COLO829 (cell line): ENCODE measurements at regions not wholly inside any gene's neighbourhood (a gene's known extent, or its start where the extent isn't known, plus 50 kb on each side); places are given as distances from the start of the nearest gene placed in this dataset.

Experiments
- DNase-seq: peaks from one replicate; pipeline ENCODE4 v3.0.0; 2012; ENCODE audit warnings: low spot score

DNA sequence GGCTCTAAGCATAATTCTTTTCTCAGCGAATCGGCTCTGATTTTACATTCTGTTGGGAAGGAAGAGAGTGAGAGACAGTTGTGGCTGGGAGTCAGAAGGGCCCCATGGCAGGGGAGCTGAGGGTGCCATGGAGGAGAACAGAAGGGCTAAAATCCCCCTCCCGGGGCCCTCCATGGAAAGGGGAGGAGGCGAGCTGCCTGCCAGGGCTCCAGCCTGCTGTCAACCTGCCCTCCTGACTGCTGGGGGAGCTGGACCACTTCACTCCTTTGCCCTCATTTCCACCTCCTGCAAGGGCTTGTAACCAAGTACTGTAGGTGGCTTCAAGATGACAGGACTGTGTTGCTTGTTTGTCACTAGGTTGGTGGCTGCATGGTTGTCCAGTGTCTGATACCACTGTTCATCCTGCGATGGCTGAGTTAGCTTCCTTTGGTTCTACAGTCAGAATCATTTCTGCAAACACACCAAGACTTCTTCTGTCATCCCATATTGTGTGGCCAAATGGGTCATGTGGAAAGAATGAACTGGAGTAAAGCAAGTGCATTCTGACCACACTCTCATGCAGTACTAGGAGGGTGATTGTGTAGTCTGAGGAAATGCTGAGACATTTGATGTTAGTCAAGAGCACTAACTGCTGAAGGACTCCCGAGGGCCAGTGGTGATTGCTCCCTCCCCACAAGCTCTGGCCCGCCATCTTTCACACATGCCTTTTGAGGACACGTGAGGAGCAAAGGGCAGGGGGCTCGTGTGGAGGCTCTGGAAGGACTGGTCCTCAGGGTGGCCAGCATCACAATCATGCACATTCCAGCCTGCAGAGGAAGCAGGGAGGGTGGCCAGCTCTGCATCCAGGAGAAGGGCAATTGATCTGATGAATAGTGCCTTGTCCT is 307.2 kb downstream of the GADD45G start:
- DNase-seq: no peak

DNA sequence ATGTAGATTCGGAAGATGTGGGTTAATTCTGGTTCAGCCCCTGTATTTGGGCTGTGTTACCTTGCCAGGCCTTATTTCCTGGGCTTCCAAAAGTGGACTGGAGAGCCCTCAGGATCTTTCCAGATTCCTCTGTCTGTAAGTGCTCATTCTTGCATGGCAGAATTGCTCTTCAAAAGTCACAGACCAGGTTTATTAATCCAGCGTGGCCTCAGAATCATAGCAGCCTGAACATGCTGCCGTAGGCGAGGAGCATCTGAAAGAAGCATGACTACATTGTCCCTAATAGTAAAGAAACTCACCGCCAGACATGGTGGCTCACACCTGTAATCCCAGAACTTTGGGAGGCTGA is 307.8 kb downstream of the GADD45G start:
- no peak for DNase-seq

DNA sequence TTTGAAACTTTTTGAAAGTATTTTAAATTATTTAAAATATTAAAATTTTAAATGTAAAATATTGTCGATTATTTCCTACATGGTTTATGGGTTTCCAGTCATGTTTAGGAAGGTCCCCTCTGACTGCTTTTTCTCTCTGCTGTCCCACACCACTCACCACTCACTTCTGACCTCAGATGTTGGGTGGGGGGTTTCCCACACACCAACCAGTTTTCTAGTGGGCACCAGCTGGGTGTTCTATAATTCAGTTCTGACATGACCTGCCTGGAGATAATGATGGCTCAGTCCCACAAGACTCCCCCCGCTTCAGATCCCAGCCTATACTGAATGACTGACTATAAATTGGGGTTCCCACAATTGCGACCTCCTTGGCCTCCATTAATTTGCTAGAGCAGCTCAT is 310.4 kb downstream of the GADD45G start:
- no peak for DNase-seq

DNA sequence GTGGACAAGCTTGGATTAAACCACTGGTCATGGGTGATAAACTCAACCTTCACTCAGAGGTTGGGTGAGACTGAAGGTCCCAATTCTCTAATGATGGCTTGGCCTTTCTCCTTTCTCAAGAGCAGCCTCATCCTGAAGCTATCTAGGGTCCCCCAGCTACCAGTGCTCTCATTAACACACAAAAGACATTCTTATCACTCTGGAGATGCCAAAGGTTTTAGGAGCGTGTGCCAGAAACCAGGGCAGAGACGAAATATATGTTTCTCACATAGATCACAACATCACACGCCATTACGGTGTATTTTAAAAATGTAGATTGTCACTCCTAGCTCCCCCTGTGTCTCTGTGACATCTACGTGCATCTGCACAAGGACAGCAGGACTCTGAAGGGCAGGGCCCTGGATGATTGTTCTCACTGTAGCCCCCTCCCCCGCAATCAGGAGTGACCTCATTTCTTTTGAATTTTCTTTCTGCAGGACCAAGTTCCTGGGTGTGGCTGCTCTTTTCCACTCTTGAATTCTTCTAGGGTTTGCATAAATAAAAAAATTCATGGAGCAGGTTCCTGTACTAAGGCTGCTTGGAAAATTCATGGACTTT is 311.3 kb downstream of the GADD45G start:
- DNase-seq: no peak

DNA sequence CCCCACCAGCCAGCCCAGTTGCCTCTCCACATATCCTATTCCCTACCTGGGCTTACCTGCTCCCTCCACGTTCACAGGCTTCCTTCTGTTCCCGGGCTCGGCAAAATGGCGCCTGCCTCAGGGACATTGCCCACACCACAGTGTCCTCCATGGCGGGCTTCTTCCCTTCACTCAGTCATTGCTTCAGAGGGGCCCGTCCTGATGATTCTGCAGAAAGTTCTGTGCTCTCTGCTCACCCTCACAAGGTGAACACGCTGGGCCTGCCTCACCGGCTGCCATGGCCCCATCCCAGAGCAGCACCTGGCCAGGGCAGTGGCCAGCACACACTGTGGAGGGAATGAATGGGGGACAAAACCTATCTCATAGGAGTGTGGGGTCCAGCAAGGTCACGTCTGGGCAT is 313.0 kb downstream of the GADD45G start:
- DNase-seq: no peak

DNA sequence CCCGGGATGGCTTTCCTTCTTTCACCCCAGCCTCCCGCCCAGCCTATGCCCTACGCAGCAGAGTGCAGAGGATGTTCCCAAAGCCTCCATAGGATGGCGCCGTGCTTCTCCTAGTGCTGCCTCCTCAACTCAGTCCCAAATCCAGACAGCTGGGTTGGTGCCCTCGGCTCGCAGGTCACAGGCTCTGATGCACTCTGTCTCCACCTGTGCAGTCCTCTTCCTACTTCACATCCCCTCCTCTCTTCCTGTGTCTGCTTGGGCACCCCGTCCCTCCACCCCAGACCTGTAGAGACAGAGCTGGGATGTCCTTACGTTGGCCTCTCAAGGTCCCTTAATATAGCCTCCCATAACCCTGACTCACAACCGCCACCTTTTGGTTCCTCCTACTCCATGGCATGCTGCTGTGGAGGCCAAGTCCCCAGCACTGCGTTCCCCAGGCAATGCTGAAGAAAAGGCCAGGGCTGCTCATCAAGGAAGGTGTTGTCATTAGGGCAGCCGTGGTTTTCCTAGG is 314.4 kb downstream of the GADD45G start:
- DNase-seq: no peak

DNA sequence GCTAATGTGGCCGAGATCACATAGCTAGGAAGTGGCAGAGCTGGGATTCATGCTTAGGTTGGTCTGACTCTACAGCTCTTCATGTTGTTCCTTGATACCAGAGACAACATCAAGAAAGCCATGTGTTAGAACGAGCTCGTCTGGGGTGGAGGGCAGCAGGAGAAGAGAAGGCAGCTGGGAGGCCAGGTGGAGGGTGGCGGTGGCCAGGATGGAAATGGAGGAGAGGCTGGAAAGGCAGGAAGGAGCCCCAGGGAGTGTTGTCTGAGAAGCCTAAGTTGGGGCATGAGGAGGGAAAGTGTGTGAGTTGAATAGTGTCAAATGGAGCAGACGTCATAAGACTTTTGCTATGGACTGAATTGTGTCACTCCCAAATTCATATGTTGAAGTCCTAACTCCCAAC is 315.3 kb downstream of the GADD45G start:
- no peak for DNase-seq

DNA sequence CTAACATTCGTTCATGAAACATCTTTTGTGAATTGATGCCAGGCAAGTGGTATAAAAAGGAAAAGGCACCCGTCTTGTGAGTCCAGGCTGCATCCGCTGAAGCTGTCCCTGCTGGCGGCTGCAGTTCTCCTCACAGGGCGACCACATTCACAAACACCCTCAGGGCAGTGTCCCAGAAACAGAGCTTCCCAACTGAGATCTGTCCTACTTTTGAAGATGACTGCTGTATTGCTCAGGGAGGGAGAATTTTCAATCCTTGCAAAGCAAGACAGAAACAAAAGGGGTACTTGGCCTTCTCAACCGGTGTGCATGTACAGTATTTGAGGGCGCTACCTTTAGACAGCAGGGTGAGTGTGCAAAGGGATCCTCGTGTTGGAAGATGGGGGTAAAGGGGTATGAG is 316.1 kb downstream of the GADD45G start:
- no peak for DNase-seq

DNA sequence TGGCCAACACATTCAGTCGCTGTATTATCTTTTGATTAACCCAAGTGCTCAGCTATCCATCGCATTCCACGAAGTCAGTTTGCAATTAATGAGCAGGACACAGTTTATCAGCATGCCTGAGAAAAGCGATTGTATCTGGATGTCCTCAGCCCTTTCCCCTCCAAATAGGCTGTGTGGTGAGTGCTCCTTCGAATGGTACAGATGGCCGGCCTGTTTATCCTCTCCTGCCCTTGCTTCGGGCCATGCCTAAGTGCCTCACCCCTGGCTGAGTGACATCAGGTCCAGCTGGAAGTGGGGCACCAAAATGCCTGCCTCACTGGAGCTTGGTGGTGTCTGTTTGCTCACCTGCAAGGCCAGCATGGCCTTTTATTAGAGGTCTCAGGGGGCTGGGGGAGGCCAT is 317.3 kb downstream of the GADD45G start:
- no peak for DNase-seq

DNA sequence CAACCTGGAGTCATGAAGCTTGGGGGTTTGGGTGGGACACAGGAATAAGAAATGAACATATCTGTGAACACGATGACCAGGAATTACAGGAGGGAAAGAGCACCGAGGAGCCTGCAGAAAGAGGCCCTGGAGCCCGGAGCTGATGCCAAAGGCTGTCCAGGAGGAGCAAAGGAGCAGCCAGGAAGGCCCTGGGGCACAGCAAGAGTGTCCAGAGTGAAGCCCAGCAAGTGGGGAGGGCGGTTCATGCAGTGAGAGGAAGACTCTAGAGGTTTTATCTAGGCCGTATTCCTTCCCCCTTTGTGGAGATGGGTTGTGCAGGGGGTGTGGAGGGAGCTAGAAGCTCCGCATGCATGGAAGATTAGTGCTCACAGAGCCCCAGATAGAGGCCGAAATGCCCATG is 318.4 kb downstream of the GADD45G start:
- DNase-seq: no peak

DNA sequence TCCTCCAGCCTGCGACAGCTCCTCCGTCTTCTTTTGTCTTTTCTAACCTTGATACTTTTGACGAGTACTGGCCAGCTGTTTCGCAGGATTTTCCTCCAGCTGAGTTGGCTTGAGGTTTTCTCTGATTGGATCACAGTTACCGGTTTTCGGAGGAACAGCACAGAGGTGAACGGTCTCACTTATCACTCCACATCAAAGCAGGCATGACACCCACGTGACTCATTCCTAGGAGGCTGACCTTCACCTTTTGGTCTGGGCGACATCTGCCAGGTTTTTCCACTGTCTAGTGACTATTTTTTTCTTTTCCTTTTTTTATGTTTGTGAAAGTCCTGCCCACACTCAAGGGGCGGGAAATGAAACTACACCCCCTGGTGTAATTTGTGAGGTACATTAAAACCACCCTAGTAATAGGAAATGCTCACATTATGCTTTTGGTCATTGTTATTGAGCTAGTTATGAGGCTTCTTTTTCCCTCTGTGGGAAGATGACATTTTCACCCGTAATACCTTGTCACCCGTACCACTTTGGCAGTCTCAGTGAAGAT is 319.2 kb downstream of the GADD45G start:
- no peak for DNase-seq

DNA sequence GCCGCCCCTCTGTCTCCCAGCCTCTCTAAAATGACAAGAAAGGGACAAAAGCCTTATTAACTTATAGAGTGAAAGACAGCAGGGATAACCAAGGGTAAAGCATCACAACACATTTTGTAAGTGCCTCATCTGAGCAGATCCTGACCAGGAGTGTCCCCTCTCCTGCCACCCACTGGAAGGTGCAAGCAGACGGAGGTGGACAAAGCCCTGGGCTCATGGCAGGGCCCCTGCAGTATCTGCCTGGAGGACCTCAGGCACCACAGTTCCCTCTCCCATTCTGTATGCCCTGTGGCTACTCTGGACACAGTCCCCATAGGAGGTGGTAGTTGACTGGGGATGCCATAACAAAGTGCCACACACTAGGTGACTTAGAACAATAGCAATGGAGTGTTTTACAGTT is 319.8 kb downstream of the GADD45G start:
- no peak for DNase-seq

DNA sequence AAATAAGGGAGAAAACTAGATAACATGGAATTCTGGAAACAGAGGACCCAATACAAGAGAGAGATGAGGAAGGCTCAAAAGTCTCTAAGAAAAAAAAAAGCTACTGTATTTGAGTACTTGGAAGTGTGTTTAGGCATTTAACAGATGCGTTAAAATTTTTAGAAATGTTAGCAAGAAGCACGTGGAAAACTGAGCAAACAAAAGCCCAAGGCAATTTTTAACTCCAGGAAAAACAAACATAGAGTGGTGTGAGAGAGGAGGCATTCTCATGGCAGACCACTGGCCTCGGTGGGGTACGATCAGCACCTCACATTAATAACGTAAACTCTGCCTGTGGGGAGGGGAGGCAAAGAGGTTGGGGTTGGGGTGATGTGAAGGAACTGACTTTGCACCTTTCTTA is 321.4 kb downstream of the GADD45G start:
- no peak for DNase-seq

DNA sequence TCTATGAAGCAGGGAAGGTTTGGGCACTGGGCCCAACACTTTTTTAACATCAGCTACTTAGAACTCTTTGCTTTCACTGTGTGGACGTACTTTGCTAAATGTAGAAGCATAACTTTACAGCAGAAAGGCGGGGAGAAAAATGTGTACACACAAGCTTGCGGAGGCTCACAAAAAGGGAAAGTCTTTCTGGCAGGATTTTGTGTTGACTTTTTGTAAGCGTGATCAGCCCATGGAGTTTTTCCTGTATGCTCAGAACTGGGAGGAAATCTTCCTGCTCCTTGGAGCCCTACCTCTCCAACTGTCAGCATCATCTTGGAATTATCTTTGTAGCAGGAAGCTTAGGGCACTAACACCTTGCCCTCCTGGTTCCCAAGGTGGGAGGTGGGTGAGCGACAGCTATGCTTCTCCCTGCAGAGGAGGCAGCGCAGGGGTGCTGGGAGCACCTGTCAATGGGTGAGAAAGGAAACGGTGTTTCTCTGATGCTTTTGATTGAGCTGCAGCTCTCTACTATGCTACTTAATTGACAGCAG is 321.9 kb downstream of the GADD45G start:
- no peak for DNase-seq

DNA sequence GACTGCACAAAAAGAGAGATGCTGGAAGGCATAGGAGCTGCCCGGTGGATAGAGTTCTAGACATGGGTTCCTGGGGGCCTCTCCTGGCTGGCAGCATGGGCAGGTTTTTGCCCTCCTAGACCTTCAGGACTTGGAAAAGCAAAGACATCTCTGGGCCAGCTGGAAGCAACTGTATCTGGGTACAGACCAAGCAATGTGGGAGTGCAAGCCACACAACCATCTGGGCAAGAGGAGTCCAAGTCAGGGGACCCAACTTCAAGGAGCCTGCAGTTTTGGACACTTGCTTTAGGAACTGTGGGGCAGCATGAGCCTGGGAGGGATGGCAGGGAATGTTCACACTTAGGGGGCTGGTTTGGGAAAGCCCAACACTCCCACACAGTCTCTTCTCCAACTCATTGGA is 323.3 kb downstream of the GADD45G start:
- DNase-seq: no peak

DNA sequence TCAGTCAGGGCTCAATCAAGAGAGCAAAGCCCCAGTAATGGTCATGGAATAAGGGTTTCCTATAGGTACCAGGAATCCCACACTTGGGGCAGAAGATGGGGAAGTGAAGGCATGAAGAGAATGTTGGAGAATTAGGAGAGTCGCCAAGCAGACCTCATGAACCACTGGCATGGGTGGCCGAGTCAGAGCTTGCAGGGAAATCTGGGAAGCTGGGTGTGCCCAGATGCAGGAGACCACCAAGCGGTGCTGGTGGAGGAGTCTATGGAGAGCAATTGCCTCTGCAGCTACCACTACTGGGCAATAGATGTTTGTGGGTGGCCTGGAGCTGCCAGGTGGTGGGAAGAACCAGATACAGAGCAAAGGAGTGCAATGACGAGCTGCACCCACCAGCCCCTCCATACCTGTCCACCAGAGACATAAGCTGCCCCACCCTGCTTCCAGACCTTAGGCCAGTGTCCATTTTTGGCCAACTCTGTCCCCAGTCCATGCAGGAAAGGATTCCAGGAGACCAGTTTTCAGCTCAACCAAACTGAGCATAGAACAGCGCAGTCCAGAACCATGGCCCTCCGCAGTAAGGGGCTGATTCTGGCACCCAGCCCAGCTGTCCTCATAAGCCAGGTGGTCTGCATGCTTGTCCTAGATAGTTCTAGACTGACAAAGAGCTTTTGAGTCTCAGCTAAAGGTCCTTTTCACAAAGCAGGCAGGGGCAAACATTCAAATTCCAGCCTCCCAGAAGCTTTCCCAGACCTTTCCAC is 323.9 kb downstream of the GADD45G start:
- no peak for DNase-seq

DNA sequence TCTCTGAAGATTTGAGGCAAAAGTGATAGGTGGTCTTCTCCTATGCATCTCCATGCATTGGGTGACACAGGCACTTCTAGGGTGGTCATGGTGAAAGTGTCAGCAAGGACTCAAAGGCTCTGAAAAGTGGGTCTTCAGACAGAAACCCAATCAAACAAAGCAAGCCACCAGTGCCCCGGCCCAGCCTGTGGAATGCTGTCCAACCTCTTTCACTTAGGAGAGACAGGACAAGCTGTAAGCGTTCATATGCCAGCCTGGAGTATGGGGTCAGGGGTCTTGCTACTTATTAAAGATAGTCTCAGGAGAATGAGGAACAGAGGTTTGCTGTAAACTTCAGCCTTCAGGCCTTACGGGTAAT is 324.5 kb downstream of the GADD45G start:
- no peak for DNase-seq

DNA sequence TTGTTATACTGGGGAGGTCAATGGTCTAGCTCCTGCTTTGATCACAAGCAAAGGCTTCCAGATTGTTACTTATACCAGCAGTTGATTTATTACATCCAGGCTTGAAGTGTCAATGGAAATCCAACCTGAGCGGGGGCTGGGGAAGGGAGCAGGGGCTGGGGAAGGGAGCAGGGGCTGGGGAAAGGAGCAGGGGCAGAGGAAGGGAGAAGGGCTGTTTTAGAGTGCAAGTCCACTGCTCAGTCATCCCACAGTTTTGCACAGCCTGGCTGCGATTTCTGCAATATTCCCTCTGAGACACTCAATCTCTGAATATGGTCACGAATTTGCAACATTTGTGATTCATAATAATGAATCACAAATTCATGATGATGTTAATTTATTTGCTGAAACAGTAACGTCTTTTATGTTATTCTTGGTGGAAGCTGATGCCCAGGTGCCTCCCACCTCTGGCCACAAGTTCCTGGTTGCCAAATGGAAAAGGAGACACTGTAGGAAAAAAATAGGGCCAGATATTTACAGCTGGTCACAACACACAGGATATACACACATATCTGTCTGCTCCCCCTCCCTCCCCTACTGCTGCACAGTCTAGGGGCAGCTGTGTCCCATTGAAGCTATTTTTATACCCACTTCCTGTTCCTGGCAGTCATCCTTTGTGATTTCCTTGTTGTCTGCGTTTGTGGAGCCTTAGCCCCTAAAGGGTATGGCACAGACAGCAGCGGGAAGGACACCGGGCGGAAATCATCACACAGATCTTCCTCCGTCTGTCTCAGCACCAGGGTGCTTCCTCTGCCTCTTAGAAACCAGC is 325.1 kb downstream of the GADD45G start:
- no peak for DNase-seq

DNA sequence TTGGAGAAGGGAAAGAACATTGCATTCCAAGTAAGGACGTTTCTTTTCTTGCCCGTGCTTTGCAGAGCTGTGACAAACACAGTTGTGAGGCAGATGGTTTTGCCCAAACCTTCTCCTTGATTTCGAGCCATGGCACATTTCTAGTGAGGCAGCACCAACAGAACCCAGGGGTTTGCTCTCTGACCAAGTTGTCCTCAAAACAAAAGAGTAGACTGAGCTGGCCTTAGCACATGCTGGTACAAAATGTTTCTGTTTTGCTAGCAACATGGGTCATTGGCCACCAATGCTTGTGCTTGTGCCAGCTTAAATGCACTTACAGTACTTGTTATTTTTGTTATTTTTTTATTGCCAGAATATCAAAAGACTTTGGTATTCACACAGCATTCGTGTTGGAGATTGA is 328.8 kb downstream of the GADD45G start:
- DNase-seq: no peak

DNA sequence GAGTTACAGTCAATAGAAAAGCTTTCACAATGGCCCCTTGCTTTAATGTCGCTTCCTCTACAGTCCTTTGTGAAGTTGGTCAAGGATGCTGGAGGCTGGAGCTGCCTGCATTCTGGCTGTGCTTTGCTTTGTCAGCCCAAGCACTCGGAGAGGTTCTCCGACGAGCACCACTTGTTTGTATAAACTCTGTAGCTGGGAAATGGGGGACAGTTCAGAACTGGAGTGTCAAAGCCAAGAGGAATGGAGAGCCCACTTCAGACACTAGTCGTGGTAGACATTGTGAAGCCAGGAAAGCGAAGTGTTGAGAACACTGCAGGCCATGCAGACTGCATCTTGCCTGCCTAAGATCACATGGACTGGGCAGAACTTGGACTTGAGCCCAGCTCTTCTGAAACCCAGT is 330.3 kb downstream of the GADD45G start:
- no peak for DNase-seq

DNA sequence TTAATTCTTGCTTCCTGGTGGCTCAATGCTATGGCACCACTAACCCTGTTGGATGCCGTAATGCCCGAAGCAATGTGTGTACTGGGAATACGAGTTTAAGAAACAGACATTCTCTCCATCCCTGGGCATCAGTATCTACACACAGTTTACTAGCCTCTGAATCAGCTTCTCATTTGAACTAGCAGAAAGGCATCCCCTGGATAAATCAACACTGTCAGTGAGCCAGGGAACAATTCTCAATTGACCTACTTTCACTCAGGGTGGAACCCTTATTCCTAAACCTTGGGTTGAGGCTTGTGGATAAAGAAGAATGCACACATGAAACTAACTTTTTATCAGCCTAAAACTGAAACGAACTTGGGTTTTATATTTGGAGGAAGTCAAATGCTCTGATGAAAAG is 331.0 kb downstream of the GADD45G start:
- no peak for DNase-seq

DNA sequence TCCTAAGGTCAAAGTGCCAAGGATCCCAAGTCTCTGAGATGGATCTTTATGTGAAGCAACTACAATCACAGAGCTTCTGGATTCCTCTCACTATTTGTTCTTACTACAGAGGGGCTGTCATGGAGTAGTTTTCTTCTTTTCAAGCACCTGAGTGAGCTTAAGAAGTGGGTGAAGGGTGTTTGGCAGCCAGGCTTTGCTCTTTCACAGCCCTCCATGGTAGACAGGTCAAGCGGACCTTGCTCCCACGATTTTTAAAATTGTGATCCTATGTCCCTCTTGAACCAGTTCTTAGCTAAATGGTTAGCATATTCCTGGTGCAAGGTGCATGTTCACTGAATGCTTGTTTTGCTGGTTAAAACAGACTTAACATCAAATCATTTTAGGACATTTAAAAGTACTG is 332.2 kb downstream of the GADD45G start:
- no peak for DNase-seq
